Epithelial cell of proximal tubule (primary cell): ENCODE measurements at regions not wholly inside any gene's neighbourhood (a gene's known extent, or its start where the extent isn't known, plus 50 kb on each side); places are given as distances from the start of the nearest gene placed in this dataset.
A peak's percentile ranks its signal among the peaks of the same experiment; 100 is the strongest.

Experiments
- DNase-seq: peaks from one replicate; pipeline ENCODE4 v3.0.0-alpha.2; 2011; ENCODE audit warnings: low read depth
- H3K4me3 ChIP-seq: 2 replicates; pipeline ENCODE4 v1.5.1; 2011; ENCODE audit warnings: low read depth, mild to moderate bottlenecking, low read length
- TF ChIP-seq, protein P1 (sequence below): conservative IDR thresholded peaks from 2 replicates; pipeline ENCODE4 v1.5.1; 2012; ENCODE audit warnings: low read depth, mild to moderate bottlenecking, low read length

DNA sequence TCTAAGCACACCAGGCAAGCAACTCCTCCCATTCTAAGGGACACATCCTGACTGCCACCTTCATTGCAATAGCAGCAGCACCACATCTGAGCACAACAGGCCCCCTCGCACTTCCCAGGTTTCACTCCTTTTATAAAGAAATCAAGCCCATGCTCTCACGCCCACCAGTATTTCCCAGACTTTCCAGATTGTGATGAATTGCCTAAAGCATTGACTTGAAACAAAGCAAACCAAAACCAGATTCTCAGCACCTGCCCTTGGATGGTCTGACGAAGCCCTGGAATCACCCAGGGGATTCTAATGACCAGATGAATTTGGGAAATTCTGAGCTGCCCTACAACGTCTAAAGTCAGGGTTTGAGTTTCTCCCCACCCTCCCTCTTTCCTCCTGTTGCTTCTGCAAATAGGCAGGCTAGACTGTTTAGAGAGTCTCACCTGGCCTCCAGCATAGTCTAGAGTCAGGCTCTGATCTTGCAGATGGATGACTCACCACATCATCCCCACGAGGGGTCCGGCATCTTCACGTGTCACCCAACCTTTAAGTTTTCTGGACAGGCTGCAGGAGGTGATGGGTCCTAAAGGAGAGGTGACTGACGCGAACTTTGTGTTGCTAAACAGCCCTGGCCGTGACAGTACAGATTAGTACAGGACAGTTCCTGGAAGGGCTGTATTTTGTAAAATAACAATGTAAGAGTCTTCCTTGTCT, 198.0 kb downstream of the SKIDA1 start:
- DNase-seq: no peak
- no peak overlapping the region for H3K4me3 ChIP-seq
- TF ChIP-seq, protein P1, sequence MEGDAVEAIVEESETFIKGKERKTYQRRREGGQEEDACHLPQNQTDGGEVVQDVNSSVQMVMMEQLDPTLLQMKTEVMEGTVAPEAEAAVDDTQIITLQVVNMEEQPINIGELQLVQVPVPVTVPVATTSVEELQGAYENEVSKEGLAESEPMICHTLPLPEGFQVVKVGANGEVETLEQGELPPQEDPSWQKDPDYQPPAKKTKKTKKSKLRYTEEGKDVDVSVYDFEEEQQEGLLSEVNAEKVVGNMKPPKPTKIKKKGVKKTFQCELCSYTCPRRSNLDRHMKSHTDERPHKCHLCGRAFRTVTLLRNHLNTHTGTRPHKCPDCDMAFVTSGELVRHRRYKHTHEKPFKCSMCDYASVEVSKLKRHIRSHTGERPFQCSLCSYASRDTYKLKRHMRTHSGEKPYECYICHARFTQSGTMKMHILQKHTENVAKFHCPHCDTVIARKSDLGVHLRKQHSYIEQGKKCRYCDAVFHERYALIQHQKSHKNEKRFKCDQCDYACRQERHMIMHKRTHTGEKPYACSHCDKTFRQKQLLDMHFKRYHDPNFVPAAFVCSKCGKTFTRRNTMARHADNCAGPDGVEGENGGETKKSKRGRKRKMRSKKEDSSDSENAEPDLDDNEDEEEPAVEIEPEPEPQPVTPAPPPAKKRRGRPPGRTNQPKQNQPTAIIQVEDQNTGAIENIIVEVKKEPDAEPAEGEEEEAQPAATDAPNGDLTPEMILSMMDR: no peak

DNA sequence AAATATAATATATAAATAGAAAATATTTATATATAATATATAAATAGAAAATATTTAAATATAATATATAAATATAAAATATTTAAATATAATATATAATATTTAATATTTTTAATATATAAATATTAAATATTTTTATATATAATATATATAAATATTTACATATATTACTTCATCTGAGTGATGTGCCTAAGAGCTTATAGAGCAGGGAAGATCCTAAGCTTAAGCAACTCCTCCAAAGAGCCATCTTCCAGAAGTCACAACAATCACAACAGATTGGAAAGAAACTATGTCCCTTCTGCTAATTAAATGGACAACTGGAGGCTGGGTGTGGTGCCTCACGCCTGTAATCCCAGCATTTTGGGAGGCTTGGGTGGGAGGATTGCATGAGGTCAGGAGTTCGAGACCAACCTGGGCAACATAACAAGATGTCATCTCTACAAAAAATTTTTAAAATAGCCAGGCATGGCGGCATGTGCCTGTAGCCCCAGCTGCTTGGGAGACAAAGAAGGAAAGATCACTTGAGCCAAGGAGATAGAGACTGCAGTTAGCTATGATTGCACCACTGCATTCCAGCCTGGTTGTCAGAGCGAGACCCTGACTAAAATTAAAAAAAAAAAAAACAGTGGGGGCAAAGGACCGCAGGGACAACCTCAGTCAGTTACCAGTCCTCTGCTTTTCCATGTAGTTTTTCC, 198.7 kb downstream of the SKIDA1 start:
- TF ChIP-seq, protein P1: no peak
- H3K4me3 ChIP-seq: no peak overlapping the region
- no peak for DNase-seq

DNA sequence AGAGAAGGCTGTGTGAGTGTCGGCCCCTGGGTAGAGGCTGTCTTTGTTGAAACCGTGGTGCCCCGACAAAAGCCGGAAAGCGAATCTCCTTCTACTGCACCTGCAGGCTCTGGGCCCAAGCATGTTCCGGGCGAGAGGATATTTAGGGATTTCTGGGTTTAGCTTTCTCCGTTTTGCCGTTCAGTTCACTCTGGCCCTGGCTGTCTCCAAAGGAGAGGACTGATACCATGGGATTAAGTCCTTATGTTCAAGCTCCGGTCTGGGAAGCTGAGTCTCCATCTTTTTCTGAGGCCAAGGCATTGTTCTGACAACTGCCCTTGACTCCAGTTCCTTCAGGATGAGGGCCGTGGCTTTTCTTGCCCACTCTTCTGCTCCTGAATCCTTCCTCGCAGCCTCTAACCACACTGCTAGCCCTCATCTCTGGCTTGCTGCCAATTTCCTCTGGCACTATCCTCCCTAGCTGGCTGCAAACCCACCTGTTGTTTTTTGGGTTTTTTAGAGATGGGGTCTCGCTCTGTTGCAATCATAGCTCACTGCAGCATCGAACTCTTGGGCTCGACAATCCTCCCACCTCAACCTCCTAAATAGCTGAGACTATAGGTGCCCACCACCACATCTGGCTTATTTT, 206.8 kb downstream of the SKIDA1 start:
- H3K4me3 ChIP-seq: no peak overlapping the region
- DNase-seq: no peak
- TF ChIP-seq, protein P1: no peak

DNA sequence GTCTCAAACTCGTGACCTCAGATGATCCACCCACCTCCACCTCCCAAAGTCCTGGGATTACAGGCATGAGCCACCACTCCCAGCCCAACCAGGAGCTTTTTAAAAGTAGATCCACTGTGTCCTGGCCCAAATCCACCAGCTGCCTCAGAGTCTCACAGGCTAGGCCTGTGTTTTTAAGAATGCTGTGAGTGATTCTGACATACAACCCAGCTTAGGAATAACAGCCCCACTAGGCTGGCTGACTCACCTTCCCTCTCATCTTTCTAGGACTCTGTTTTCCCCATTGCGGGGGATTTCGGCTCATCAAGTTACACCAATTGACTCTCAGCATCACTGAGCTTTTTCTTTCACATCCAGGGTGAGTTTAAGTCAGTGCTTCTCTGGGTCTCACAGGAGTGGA, 207.6 kb downstream of the SKIDA1 start:
- no peak overlapping the region for H3K4me3 ChIP-seq
- TF ChIP-seq, protein P1: no peak
- no peak for DNase-seq

DNA sequence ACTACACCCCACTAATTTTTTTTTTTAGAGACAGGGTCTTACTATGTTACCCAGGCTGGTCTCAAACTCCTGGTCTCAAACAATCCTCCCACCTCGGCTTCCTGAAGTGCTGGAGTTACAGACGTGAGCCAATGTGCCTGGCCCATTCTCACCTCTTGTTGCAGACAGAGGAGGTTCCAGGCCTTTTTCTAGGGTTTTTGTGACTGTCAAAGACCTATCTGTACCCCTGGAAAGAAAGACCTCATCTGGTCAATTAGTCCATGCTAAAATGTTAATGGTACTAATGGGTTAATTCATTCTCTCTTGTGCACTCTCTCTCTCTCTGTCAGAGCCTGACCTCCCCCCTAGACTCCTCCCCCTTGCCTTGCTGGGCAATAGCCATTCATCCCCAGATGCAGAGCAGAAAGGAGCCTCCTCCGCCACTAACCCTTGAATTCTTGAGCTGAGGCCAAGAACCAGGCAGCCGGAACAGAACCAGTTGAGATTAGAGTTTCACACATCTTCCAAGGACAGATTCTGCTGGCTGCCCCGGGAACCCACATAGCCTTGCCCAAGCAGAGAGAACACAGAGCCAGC, 209.7 kb downstream of the SKIDA1 start:
- no peak overlapping the region for H3K4me3 ChIP-seq
- TF ChIP-seq, protein P1: no peak
- peak; percentile 95 for DNase-seq

DNA sequence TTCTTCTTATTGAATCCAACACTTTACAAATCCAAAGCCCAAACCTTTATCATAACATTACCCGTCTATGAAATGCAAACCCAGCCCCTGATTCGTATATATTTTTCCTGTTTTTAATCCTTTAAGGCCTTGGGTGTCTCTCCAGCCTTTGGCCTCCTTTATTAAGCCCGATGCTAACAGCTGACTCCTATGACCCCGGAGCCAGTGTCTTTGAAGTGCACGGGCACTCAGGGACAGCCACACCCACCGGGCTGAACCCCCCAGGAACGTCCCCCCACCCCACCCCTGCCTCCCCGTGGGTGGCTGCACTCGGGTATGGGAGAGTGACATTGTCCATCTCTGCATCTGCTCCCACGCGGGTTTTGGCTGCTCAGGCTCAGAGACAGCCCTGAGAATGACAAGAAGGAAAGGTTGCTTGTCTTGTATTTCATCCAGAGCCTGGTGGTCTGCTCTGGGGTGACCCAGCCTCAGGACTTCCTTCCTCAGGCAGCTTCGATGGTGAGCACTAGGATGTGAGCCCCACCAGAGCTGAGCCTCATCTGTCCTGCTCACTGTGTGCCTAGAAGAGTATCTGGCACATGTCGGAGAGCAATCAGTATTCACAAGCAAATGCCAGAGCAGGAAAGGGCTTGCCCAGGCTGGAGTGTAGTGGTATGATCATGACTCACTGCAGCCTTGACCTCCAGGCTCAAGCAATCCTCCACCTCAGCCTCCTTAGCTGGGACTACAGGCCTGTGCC, 210.4 kb downstream of the SKIDA1 start:
- TF ChIP-seq, protein P1: no peak
- no peak overlapping the region for H3K4me3 ChIP-seq
- peak; percentile 83 for DNase-seq
